GM19025 (cell line): ENCODE measurements at regions not wholly inside any gene's neighbourhood (a gene's known extent, or its start where the extent isn't known, plus 50 kb on each side); places are given as distances from the start of the nearest gene placed in this dataset.

Experiments used
- ATAC-seq: cut with Tn5 transposase; IDR thresholded peaks from one replicate; pipeline ENCODE4 v1.9.1; 2021; ENCODE audit warnings: mild to moderate bottlenecking, low read depth, moderate library complexity; ENCODE audit not compliant: unreplicated experiment

DNA sequence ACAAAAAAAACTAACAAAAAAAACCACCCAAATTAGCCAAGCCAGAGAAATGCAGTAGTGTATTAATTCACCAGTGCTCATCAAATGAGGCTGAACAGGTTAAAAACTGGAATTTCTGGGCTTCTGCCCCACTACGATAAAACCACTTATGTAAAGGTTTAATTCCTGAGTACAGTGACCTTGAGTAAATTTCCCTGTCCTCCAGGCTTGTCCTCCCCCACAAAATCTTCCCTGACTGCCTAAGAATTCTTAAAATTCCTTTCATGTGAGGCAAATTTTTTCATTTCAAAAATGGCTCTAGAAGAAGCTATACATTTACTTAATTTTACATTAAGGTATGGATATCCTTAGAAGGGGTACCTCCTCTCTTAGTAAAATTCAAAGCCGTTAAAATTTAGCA is 80.1 kb upstream of the ID4 start:
- ATAC-seq: no peak

DNA sequence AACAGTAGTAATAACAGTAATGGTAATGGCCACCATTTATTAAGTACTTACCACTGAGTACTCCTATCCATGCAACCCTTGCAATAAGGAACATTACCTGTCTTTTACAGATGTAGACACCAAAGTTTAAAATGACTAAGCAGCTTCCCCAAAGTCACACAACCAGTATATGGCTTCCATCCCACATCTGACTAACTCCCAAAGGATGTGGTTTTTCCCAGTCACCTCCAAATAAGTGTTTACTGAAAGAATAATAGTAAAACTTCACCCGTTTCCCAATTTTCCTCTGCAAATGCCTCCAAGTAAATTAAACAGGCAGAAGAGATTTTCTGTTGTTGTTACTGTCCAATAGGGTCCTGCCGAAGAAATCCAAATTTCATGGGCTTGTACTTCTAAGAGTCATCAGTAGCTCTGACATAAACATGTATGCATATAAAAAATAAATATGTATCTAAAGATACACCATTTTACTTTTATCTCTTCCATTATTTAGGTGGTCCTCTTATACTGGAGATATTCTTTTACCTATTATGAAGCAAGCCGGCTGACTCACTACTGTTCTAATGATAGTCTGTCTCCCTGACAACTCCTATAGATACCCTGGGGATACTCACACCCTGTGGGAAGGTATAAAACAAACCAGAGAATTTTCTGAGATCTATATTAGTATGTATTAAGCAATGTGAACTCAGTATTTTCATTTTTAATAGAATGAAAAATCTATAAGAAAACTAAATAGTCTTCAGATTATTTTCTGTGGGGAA is 77.9 kb upstream of the ID4 start:
- ATAC-seq: no peak

DNA sequence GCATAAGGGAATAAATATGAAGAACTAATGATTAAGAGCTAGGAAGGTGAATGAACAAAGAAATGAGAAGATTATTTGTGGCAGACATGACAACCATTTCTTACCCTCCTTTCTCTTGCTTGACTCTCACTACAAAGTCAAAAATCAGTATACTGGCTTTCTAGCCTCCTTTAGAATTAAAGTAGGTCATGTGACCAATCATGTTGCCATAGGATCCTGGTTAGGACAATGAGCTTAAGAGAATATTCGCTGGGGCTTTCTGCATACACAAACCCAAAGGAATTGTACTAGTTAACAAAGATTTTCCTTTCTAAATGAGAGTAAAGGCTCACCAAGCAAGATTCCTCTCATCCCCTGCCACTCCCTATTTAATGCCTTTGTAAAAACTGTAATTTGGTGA is 76.0 kb upstream of the ID4 start:
- ATAC-seq: no peak

DNA sequence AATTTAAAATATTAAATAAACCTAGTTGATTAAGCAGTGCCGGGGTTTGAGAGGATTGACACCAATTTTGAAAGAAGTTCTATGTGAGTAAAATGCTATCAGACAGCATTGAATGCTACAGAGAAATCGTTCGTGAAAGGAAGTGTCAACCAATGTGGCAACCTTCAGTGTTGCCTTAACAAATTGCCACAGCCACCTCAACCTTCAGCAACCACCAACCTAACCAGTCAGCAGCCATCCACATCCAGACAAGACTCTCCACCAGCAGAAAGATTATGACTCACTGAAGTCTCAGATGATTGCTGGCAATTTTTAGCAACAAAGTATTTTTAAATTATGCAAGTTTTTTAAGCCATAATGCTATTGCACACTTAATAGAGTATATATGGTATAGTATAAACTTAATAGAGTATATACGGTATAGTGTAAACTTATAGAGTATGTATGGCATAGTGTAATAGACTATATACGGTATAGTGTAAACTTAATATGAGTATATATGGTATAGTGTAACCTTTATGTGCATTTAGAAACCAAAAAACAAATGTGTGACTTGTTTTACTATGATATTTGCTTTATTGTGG is 65.3 kb upstream of the ID4 start:
- no peak for ATAC-seq

DNA sequence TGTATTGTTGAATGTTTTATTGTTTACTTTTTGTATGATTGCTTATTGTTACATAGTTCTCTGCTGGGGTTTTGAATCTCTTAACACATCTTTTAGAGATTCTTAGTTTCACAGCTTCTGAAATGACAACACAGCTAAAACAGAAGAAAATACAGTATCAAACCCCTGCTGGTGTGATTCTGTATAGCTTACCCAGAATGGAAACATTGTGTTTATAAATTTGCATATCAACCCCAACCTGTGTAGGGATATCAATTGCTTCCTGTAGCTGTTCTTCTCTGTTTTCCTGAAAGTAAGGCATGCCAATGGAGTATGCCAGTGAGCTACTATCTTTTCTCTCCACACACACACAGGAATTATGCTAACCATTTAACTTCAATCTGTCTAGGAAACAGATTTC is 64.3 kb upstream of the ID4 start:
- no peak for ATAC-seq

DNA sequence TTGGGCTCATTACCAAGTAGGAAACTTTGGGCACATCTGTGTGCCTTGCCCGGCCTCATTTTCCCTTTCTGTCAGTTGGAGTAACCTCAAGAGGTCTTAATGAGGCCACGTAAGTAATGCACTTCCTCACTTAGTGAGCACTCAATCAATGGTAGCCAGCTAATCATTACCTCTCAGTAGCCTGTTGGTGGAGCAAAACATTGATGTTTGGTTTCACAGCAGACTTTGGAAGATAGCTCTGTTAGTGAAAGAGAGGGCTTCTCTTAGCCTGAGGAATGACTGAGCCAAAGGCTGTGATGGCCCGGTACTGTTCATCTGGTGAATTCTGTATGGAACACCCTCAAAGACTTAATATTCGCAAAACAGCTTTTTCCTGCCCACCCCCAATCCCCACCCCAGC is 55.9 kb upstream of the ID4 start:
- no peak for ATAC-seq

DNA sequence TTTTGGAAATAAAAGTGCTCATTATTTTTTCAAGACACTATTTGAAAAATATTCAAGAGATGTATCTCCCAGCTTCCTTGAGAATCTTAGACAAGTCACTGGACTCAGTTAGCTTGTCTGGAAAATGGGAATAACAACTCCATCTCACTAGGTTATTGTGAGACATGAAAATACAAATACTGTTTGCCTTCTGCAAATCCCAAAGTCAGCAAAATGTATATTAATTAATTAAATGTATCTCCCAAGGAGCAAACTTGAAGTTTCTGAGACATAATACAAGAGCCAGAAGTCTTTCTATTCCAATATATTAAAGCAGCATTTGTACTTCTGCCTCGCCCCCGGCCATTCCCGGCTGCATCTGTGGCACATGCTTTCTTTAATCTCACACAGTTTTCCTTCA is 54.6 kb upstream of the ID4 start:
- no peak for ATAC-seq
